Cardiac muscle cell (in vitro differentiated cells and primary cell): ENCODE measurements at regions not wholly inside any gene's neighbourhood (a gene's known extent, or its start where the extent isn't known, plus 50 kb on each side); places are given as distances from the start of the nearest gene placed in this dataset.

Experiments
- DNase-seq, 2 donors: peaks; one replicate each; pipeline versions ENCODE4 v3.0.0 to v3.0.0-alpha.2; 2010 to 2017; ENCODE audit warnings: low read depth in 1 of 2, low spot score in 1 of 2
- H3K27ac ChIP-seq: fragments of 200-600 bp; sonication (generic); 2 replicates; pipeline ENCODE4 v1.5.1; 2016
- H3K27me3 ChIP-seq: fragments of 200-600 bp; sonication (generic); 2 replicates; pipeline ENCODE4 v1.6.0; 2016; ENCODE audit warnings: control low read depth
- H3K36me3 ChIP-seq: fragments of 200-600 bp; sonication (generic); 2 replicates; pipeline ENCODE4 v1.5.1; 2016; ENCODE audit warnings: control low read depth
- H3K4me1 ChIP-seq: fragments of 200-600 bp; sonication (generic); 2 replicates; pipeline ENCODE4 v1.8.1; 2017; ENCODE audit warnings: low read depth, mild to moderate bottlenecking, mixed run types
- H3K4me3 ChIP-seq: fragments of 200-600 bp; sonication (generic); 2 replicates; pipeline ENCODE4 v1.5.1; 2016; ENCODE audit warnings: mild to moderate bottlenecking
- H3K9me3 ChIP-seq: fragments of 200-600 bp; sonication (generic); 2 replicates; pipeline ENCODE4 v1.5.1; 2017; ENCODE audit warnings: low read depth, mild to moderate bottlenecking, control low read depth
- CTCF ChIP-seq: IDR thresholded peaks from 2 replicates; pipeline ENCODE4 v1.5.1; 2012; ENCODE audit warnings: low read depth, mild to moderate bottlenecking, low read length

DNA sequence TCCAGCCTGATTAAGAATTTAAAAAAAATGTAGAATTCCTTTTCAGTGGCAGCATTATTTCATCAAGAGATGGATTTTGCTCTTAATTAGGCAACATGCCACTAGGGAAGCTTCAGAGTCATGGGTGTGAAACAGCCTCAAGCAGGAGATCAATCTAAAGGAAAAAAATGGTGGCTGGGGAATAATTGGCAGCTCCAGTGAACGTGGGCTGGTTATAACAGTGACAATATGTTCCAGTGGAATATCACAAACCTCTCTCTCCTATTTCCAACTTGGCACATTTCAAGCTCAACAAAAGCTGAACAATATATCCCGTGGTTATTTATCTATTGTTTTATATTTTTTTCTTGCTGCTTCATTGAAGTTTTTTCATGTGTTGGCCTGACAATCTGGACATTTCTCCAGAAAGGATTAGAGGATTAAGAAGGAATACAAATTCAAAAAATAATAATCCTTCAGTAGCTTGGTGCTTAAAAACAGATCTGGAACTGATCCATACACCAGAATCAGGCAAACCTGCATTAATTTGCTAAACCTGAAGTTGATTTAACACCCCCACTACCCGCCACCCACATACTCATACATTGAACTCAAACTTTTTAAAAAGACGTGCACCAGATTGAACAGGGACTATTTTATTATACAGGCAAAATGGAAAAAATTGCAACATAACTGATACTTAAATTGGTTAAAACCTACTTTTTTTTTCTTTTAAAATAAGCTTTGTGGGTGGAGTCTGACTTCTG, 255.9 kb upstream of the SPRED2 start:
- Histone ChIP-seq H3K9me3 (no peaks in the 10 kb centered on the region), H3K4me3 (no peak overlapping the region), H3K27me3 (no peaks in the 10 kb centered on the region), H3K36me3 (no peaks in the 10 kb centered on the region), H3K4me1 (no peaks in the 10 kb centered on the region), H3K27ac (no peak overlapping the region)
- no peak for TF ChIP-seq CTCF
- DNase-seq, result no peak

- H3K36me3 ChIP-seq, result no peaks in the 10 kb centered on the region
- no peak for TF ChIP-seq CTCF
- H3K4me3 ChIP-seq, result no peak overlapping the region
These were observed 255.2 kb upstream of the SPRED2 start for GRCh38 chr2:65687614-65688013.

DNA sequence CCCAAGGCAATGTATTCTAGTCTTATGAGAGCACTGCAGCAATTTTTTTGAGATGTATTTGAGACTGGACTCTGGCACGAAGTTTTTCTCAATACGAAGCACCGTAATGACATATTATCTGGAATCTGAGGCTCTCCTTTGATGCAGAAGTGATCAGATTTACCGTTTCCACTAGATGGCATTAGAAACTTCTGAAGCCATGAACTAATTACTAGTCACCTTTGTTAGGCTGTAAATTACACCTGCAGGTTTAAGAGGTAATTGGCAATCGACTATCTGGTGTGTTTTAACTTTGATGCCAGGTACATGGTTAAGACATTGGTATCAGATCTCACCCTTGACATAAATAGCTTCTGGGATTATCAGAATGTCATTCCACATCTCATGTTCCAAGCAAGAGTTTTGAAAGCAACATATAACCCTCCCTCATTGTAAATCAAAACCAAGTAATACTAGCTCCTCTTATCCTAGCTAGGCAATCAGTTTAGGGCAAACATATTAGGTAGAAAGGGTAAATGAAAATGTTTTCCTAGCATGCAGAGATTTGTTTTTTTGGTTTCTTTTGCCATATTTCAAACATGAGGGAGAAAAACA, 254.6 kb upstream of the SPRED2 start:
- Histone ChIP-seq H3K36me3 (no peaks in the 10 kb centered on the region), H3K27ac (no peak overlapping the region), H3K4me3 (no peak overlapping the region), H3K27me3 (no peaks in the 10 kb centered on the region), H3K4me1 (no peaks in the 10 kb centered on the region), H3K9me3 (no peaks in the 10 kb centered on the region)
- DNase-seq, result no peak
- TF ChIP-seq CTCF, result no peak

More at GRCh38 chr2:65687614-65688013, 255.2 kb upstream of the SPRED2 start:
- no peaks in the 10 kb centered on the region for H3K4me1 ChIP-seq
- H3K9me3 ChIP-seq, result no peaks in the 10 kb centered on the region
- DNase-seq, result no peak
- H3K27me3 ChIP-seq, result no peaks in the 10 kb centered on the region
- H3K27ac ChIP-seq, result no peak overlapping the region

DNA sequence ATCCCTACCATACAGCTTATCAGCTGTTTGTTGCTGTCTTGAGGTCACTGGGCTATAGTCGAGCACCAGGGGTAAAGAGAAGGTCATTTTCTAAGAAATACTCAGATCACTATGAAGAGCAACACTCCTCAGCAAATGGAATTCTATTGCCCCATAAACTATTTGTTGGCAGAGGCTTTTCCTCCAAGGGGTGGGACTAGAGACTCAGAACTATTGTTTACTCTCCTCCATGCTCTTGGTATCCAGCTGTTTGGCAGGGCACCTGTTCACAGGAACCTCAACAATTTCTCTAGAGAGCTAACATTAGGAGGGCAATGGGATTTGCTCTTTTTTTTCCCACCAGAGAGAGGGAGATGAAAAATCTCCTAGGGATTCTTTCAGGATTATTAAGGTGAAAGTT, 249.1 kb upstream of the SPRED2 start:
- TF ChIP-seq CTCF, result no peak
- H3K36me3 ChIP-seq, result no peaks in the 10 kb centered on the region
- no peak for DNase-seq
- H3K9me3 ChIP-seq, result no peaks in the 10 kb centered on the region
- H3K27ac ChIP-seq, result no peak overlapping the region
- H3K27me3 ChIP-seq, result no peaks in the 10 kb centered on the region
- no peak overlapping the region for H3K4me3 ChIP-seq
- H3K4me1 ChIP-seq, result no peaks in the 10 kb centered on the region

- Histone ChIP-seq H3K36me3 (no peaks in the 10 kb centered on the region), H3K27ac (no peak overlapping the region), H3K4me3 (no peak overlapping the region), H3K4me1 (no peaks in the 10 kb centered on the region), H3K27me3 (no peaks in the 10 kb centered on the region), H3K9me3 (no peaks in the 10 kb centered on the region)
- no peak for DNase-seq
- TF ChIP-seq CTCF, result no peak
These were observed 246.5 kb upstream of the SPRED2 start for GRCh38 chr2:65678779-65679391.
